Ovary (tissue), 3 donors: ENCODE measurements at regions not wholly inside any gene's neighbourhood (a gene's known extent, or its start where the extent isn't known, plus 50 kb on each side); places are given as distances from the start of the nearest gene placed in this dataset.

Experiments
- CTCF ChIP-seq, 3 donors: fragments of 450-650 bp in 2 of 3; fragments of 200-600 bp in 1 of 3; IDR thresholded peaks; one replicate each; pipeline versions ENCODE4 v1.5.1 to v1.8.0; 2016 to 2022; ENCODE audit warnings: antibody characterized with exemption in 3 of 3, mild to moderate bottlenecking in 1 of 3
- EP300 ChIP-seq: sonication (generic); formaldehyde crosslinking; IDR thresholded peaks from one replicate; pipeline ENCODE4 v1.6.1; 2017; ENCODE audit warnings: antibody characterized with exemption
- POLR2A ChIP-seq: fragments of 450-650 bp; IDR thresholded peaks from one replicate; pipeline ENCODE4 v1.6.1; 2017; ENCODE audit warnings: antibody characterized with exemption, mild to moderate bottlenecking, moderate library complexity
- donor health status: DM: no; HTN: no; CAD: no.

GRCh38 chr4:137417676-137418075 lies 114.6 kb downstream of the PCDH18 start:
- TF ChIP-seq CTCF (IDR thresholded peaks at IDR 0.05) (no peak), EP300 (no peak), POLR2A (no peak)
